Skeletal muscle satellite cell (primary cell): ENCODE measurements at regions not wholly inside any gene's neighbourhood (a gene's known extent, or its start where the extent isn't known, plus 50 kb on each side); places are given as distances from the start of the nearest gene placed in this dataset.
A peak's percentile ranks its signal among the peaks of the same experiment; 100 is the strongest.

ENCODE experiments used
- H3K27me3 ChIP-seq: 2 replicates; pipeline ENCODE4 v1.7.0; 2013; ENCODE audit warnings: low read length; ENCODE audit not compliant: control insufficient read depth, insufficient read depth
- H3K36me3 ChIP-seq: 2 replicates; pipeline ENCODE4 v1.7.0; 2013; ENCODE audit warnings: mild to moderate bottlenecking, control low read depth, low read length; ENCODE audit not compliant: insufficient read depth
- H3K4me1 ChIP-seq: 2 replicates; pipeline ENCODE4 v1.7.0; 2013; ENCODE audit warnings: low read length; ENCODE audit not compliant: control insufficient read depth, insufficient read depth
- H3K4me2 ChIP-seq: 2 replicates; pipeline ENCODE4 v1.7.0; 2013; ENCODE audit warnings: mild to moderate bottlenecking, low read length
- H3K4me3 ChIP-seq: 2 replicates; pipeline ENCODE4 v1.7.0; 2013; ENCODE audit warnings: low read length
- H3K9ac ChIP-seq: 2 replicates; pipeline ENCODE4 v1.7.0; 2013; ENCODE audit warnings: mild to moderate bottlenecking, low read depth, low read length, moderate library complexity
- H3K9me3 ChIP-seq: replicated peaks from 2 replicates; pipeline ENCODE4 v1.7.0; 2013; ENCODE audit warnings: mild to moderate bottlenecking, control low read depth, low read length

DNA sequence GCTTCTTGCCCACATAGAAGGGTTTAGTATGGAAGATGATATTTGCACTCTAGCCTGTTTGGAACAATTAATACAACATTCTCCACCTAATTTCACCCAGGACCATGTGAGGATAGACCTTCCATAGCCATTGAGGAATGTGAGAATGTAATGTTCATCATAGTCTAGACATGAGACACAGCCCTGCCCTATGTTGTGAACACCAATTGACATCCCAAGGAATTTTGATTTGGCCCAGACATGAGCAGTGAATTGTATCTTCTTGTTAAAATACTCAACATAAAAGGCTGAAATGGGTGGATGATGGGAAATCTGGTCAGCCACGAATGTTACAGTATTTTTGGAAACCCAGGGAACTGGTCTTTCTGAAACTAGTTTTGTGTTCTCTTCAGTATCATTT is 892.3 kb upstream of the CHORDC1 start:
- no peak overlapping the region for H3K4me3 ChIP-seq
- H3K27me3 ChIP-seq = no peaks in the 10 kb centered on the region
- H3K4me2 ChIP-seq = no peak overlapping the region
- no peaks in the 10 kb centered on the region for H3K4me1 ChIP-seq
- no peaks in the 10 kb centered on the region for H3K36me3 ChIP-seq
- no peak overlapping the region for H3K9ac ChIP-seq
- no peaks in the 10 kb centered on the region for H3K9me3 ChIP-seq

DNA sequence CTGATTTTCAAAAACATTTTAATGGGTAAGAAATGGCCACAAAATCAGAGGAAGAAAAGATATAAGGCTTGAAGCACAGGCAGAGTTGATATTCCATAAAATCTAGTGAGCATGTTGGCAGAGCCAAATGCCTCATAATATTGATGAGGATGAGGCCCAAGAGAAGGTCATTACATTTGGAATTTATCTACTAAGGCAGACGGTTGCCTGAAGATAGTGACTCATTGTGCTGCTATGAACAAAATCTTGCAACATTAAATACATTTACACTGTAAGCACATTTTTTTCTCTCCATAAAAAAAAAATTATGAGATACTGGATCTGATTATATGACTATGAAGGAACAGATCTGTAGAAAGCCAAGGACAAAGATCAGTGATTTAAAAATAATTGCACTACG is 881.4 kb upstream of the CHORDC1 start:
- no peak overlapping the region for H3K9ac ChIP-seq
- H3K36me3 ChIP-seq = no peaks in the 10 kb centered on the region
- peak overlapping the region; percentile 34 for H3K4me2 ChIP-seq
- H3K4me1 ChIP-seq = peaks cover 28% of the 10 kb centered on the region
- H3K27me3 ChIP-seq = no peaks in the 10 kb centered on the region
- no peaks in the 10 kb centered on the region for H3K9me3 ChIP-seq
- H3K4me3 ChIP-seq = no peak overlapping the region

DNA sequence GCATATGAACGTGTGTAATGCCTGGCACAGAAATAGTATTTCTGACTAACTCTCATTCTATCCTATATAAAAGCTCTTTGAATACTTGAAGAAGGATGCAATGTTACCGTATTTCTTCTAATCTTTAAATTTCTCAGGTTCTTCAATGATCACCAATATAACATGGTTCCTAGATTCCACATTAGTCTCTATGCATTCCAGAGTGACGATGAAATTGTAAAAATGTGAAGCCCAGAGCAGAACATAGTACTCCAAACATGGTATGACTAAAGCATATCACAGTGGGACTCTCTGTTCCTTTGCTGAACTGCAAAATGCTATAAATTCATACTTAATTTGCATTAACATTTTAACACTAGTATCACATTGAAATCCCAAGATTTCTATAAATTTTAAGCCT is 877.6 kb upstream of the CHORDC1 start:
- no peaks in the 10 kb centered on the region for H3K27me3 ChIP-seq
- H3K4me1 ChIP-seq = peaks cover 23% of the 10 kb centered on the region
- H3K9me3 ChIP-seq = no peaks in the 10 kb centered on the region
- H3K4me3 ChIP-seq = no peak overlapping the region
- H3K4me2 ChIP-seq = no peak overlapping the region
- H3K9ac ChIP-seq = no peak overlapping the region
- no peaks in the 10 kb centered on the region for H3K36me3 ChIP-seq

- H3K9me3 ChIP-seq = no peaks in the 10 kb centered on the region
- no peak overlapping the region for H3K4me2 ChIP-seq
- H3K4me3 ChIP-seq = no peak overlapping the region
- H3K36me3 ChIP-seq = no peaks in the 10 kb centered on the region
- no peaks in the 10 kb centered on the region for H3K27me3 ChIP-seq
- H3K4me1 ChIP-seq = peaks cover 12% of the 10 kb centered on the region
- no peak overlapping the region for H3K9ac ChIP-seq
Measured at GRCh38 chr11:91097083-91097482, 874.2 kb upstream of the CHORDC1 start.

DNA sequence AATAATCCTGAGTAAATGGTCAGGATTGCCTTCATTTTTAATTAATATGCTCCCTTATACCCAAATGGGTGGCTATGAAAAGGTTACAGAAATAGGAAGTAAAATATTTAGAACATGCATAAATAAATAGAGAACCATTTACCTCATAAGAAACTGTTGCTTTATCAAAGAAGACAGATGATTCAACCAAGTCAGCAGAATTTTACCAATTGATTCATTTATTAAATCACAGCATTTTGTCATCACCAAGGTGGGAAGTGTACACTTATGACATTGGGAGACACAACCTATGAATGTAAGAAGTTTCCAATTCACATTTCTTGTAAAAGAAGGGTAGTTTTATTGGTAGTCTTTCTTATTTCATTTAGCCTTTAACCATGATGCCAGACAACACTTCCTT is 870.3 kb upstream of the CHORDC1 start:
- Histone ChIP-seq H3K4me1 (peaks cover 3% of the 10 kb centered on the region), H3K4me2 (no peak overlapping the region), H3K4me3 (no peak overlapping the region), H3K27me3 (no peaks in the 10 kb centered on the region), H3K9me3 (no peaks in the 10 kb centered on the region), H3K9ac (no peak overlapping the region), H3K36me3 (no peaks in the 10 kb centered on the region)

DNA sequence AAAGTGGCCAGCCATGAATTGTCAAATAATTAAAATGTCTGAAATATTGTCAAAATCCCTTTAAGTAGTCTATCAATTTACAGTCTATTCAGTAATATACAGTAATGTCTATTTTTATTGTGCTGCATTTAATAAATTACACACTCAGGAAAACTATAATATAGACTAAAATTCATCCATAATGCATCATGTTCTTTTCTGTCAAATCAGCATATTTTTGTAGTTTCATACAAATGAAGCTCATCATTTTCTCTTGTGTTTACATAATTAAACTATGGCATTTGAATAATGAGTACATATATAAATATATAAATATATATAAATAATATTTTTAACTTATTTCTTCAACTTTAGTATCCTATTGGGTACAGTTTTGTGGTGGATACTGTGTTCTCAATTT is 868.7 kb upstream of the CHORDC1 start:
- Histone ChIP-seq H3K4me1 (peaks cover 3% of the 10 kb centered on the region), H3K9ac (no peak overlapping the region), H3K4me3 (no peak overlapping the region), H3K4me2 (no peak overlapping the region), H3K27me3 (no peaks in the 10 kb centered on the region), H3K9me3 (no peaks in the 10 kb centered on the region), H3K36me3 (no peaks in the 10 kb centered on the region)

DNA sequence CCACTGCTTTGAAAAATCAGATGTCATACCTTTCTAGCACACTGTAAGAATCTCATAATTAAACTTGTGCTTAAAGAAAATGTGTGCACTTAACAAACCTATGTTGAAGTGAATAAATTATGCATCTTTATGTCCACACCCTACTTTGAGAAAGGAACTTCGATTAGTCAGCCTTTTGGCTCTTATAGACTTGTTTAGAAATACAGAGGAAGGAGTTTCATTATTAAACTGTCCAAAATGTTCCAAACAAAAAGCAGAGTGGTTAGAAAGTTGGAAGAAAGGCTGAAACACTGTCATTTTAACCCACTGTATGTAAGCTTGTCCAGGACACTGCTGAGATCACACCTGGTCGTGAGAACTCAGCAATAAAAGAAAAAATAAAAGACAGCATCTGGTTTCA is 863.2 kb upstream of the CHORDC1 start:
- H3K36me3 ChIP-seq = no peaks in the 10 kb centered on the region
- H3K4me3 ChIP-seq = no peak overlapping the region
- peaks cover 9% of the 10 kb centered on the region for H3K4me1 ChIP-seq
- H3K9ac ChIP-seq = no peak overlapping the region
- no peak overlapping the region for H3K4me2 ChIP-seq
- no peaks in the 10 kb centered on the region for H3K27me3 ChIP-seq
- no peaks in the 10 kb centered on the region for H3K9me3 ChIP-seq

DNA sequence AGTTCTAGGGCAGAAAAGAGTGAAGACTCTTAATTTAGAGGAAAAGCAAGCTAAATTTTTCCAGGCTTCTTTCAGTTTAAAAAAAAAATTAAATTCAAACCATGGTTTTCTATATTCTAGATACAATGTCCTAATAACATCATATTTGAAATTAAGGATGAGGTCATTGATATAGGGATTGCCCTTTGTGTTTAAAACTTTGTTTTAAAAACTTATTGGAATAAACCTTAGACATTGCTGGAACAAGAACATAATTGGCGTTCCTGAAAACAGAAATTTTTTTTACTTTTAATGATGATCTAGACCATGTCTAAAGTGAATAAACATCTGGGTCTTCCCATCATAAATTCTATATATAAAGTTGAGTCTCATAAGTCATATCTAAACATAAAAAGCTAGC is 859.4 kb upstream of the CHORDC1 start:
- no peaks in the 10 kb centered on the region for H3K36me3 ChIP-seq

GRCh38 chr11:91081440-91082043 is 858.7 kb upstream of the CHORDC1 start:
- peaks cover 9% of the 10 kb centered on the region for H3K4me1 ChIP-seq
- no peaks in the 10 kb centered on the region for H3K9me3 ChIP-seq
- H3K9ac ChIP-seq = peak overlapping the region; percentile 41
- H3K4me2 ChIP-seq = peak overlapping the region; percentile 16
- no peak overlapping the region for H3K4me3 ChIP-seq
- H3K36me3 ChIP-seq = no peaks in the 10 kb centered on the region
- no peaks in the 10 kb centered on the region for H3K27me3 ChIP-seq

More for the DNA sequence above, 859.4 kb upstream of the CHORDC1 start:
- Histone ChIP-seq H3K4me3 (no peak overlapping the region), H3K9ac (peak overlapping the region; percentile 41), H3K4me2 (peak overlapping the region; percentile 5), H3K4me1 (peaks cover 9% of the 10 kb centered on the region), H3K9me3 (no peaks in the 10 kb centered on the region), H3K27me3 (no peaks in the 10 kb centered on the region)

DNA sequence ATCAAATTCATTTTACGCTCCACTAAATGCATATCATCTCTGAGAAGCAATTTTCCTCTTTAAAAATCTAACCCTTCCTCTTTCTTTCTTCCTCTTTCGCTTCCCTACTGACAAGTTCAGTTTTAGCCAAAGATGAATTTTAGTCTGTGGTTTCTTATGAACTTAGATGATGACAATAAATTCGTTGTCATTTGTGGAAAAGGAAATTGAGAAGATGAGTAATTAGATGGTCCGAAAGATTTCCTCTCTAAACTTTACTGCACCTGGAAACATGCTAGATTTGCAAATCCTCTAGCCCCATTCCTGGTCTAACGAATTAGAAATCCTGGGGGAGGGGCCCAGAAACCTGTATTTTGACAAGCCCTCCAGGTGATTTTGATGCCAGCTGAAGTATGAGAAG is 855.4 kb upstream of the CHORDC1 start:
- no peaks in the 10 kb centered on the region for H3K27me3 ChIP-seq

GRCh38 chr11:91075032-91075695 is 852.3 kb upstream of the CHORDC1 start:
- H3K27me3 ChIP-seq = no peaks in the 10 kb centered on the region
- no peak overlapping the region for H3K9ac ChIP-seq
- no peak overlapping the region for H3K4me3 ChIP-seq
- no peaks in the 10 kb centered on the region for H3K36me3 ChIP-seq
- no peak overlapping the region for H3K4me2 ChIP-seq
- no peaks in the 10 kb centered on the region for H3K9me3 ChIP-seq
- no peaks in the 10 kb centered on the region for H3K4me1 ChIP-seq

More for the DNA sequence above, 855.4 kb upstream of the CHORDC1 start:
- H3K4me3 ChIP-seq = no peak overlapping the region
- no peaks in the 10 kb centered on the region for H3K9me3 ChIP-seq
- no peak overlapping the region for H3K9ac ChIP-seq
- no peaks in the 10 kb centered on the region for H3K36me3 ChIP-seq
- no peak overlapping the region for H3K4me2 ChIP-seq
- H3K4me1 ChIP-seq = peaks cover 9% of the 10 kb centered on the region

GRCh38 chr11:91067666-91068065 is 844.8 kb upstream of the CHORDC1 start:
- no peaks in the 10 kb centered on the region for H3K36me3 ChIP-seq
- H3K4me2 ChIP-seq = no peak overlapping the region
- H3K27me3 ChIP-seq = no peaks in the 10 kb centered on the region
- no peaks in the 10 kb centered on the region for H3K4me1 ChIP-seq
- no peak overlapping the region for H3K9ac ChIP-seq
- no peak overlapping the region for H3K4me3 ChIP-seq
- no peaks in the 10 kb centered on the region for H3K9me3 ChIP-seq
